ENCODE measurements at regions not wholly inside any gene's neighbourhood (a gene's known extent, or its start where the extent isn't known, plus 50 kb on each side); places are given as distances from the start of the nearest gene placed in this dataset.

DNA sequence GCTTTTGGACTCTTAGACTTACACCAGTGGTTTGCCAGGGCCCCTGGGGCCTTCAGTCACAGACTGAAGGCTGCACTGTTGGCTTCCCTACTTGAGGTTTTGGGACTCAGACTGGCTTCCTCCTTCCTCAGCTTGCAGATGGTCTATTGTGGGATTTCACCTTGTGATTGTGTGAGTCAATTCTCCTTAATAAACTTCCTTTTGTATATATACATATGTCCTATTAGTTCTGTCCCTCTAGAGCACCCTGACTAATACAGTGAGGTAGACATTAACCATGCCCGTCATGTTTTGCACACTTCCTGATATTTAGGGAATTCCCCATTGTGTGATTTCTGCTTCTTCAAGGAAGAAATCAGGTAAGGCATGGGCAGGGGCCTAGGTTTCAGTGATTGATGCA, 147.8 kb upstream of the CA10 start:
- DNase-seq = no peak

GRCh38 chr17:52298881-52299280, 140.4 kb upstream of the CA10 start:
- no peak for DNase-seq

DNA sequence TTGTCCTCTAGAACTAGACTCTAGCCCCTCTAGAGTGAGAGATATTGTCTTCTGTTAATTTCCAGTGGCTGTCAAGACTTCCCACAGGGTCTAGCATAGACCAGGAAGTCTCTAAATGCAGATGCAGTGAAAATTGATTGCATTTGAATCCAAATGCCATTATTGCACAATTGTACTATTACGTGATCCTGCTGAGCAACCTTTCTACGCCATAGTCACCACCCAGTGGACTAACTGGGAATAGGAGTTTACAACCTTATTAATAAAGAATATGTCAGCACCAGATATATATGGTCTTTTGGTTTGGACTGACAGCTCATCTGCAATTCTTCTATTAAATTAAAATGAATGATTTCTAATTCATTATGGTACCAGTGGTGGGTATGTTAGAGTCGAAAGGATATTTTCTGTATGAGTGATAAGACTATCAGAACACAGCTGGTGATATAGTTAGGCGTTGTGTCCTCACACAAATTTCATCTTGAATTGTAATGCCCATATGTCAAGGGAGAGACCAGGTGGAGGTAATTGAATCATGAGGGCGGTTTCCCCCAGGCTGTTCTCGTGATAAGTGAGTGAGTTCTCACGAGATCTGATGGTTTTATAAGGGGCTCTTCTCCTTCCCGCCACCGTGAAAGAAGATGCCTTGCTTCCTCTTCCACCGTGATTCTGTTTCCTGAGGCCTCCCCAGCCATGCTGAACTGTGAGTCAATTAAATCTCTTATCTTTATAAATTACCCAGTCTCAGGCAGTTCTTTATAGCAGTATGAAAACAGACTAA, 138.9 kb upstream of the CA10 start:
- no peak for DNase-seq

DNA sequence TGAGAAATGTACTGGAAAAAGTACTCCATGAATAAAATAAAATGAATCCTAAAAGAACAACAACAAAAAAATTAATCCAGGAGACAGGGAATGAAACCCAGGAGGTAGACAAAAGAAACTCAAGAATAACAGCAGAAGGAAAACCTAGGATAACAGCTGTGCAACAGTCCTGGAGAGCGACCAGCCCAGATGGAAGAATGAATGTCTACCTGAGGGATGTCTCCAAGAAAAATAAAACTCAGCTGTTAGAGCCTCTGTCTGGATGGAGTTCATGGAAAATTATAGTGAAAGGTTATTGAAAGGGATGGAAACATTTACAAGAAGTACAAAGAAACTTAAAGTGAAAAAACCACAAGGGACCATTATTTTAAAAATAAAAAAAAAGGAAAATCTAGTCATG, 135.8 kb upstream of the CA10 start:
- DNase-seq = no peak

GRCh38 chr17:52287611-52288010, 129.1 kb upstream of the CA10 start:
- no peak for DNase-seq

GRCh38 chr17:52283872-52284271, 125.4 kb upstream of the CA10 start:
- no peak for DNase-seq

DNA sequence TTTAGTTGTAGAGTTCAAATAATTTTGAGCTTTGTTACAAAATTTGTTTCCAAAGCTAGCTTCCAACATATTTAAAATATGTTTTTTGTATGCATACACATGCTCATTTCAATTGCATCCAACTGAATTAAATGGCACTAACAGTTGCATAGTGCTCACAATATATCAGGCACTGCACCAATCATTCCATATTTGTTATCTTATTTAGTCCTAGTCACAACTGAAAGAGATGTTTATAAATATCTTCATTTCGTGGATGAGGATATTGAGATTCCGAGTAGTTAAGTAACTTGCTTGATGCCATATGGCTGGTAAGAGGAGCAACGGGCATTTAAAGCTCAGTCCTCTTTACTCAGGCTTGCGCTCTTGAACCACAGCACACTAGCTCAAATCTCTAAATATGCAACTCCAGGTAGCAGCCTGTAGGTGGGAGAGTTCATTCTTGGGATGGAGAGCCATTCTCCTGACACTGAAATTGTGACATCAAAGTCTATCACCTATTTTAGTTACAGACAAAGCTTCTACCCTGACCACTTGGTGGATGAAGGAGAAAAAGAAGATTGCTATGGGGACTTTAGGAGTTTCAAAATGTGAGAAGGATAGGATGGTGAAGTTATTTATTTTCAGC, 118.0 kb upstream of the CA10 start:
- no peak for DNase-seq

GRCh38 chr17:52271781-52272180, 113.3 kb upstream of the CA10 start:
- DNase-seq = no peak

DNA sequence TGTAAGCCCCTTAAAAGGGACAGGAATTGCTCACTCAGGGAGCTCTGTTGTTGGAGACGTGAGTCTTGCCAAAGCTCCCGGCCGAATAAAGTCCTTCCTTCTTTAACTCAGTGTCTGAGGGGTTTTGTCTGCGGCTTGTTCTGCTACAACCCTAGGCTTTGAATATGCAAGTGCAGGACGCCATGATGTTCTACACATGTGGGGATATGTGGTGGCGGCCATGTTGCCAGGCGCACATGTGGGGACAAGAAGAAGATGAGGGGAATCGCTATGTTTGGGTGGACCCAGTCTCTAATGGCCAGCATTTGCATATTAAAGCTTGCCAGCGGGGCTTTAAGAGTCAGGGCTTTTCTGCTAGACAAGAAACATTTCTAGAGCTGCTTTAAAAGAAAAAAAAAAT, 96.8 kb upstream of the CA10 start:
- DNase-seq = no peak

GRCh38 chr17:52244689-52245088, 86.2 kb upstream of the CA10 start:
- no peak for DNase-seq

DNA sequence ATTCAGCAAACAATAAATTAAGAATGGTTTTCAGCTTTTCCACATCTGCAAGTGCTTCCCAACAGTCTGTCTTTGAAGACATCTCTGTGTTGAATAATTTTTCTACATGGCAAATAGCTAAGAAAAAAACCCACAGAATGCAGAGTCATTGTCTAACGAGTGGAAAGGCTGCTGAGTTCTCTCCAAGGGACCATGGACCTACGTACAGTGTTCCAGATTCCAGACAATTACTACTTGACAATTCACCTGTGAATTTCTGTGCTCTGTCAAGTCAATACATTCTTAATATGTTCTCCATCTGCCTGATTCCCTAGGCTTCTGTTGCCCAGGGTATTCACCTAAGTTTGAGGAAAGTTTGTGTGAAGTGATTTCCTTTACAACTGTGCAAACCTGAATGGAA, 83.8 kb upstream of the CA10 start:
- no peak for DNase-seq

- DNase-seq = no peak
Observed at GRCh38 chr17:52237151-52237550, 78.6 kb upstream of the CA10 start.

DNA sequence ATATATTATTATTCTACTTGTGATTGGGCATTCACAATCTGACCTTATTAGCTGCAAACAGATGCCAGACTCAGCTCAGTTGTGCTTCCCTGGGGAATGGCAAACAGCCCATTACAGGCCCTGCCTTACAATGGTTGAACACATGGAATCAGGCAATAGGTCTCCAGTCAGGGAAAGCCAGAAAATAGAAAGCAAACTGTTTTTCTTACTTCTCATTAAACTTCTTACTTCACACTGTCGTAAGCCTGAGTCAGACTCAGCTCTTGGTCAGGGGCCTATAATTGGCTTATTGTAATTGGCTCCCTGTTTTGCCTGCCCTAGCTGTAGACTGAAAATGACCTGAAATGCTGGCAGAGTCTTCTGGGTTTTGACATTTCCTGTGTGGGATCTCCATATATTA, 77.0 kb upstream of the CA10 start:
- DNase-seq = no peak

DNA sequence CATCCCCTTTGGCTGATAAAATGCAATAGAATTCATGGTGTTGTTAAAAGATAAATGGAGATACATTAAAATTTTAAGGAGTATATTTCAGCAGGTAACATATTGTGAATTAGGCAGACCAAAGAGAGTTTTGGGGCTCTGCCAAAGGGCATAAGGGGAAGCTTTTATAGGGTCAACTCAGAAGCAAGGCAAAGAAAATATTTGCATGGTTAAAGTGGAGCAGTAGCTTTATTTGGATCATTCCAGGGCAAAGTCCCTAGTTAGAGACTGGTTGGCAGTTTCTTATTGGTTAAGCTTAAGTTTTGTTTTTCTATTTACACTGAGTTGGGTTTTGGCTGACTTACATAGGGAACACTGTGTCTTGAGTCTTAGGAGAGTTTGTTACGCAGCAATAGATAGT, 75.1 kb upstream of the CA10 start:
- no peak for DNase-seq

DNA sequence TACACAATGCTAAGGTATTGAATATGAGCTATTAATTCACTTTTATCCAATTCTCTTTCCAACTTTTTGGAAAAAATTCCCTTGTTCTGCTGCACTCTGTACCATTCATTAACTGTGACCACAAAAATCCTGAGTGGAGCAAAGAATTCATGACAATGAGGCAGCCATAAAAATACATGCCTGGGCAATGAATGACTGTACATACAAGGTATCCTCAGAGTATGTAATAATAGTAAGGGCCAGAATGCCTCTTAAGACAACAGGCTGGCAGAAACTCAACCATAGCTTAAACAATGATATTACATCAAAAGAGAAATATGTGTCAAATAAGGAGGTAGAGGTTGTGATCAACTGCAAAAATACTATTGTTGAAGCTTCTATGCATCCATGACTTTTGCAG, 74.7 kb upstream of the CA10 start:
- no peak for DNase-seq

DNA sequence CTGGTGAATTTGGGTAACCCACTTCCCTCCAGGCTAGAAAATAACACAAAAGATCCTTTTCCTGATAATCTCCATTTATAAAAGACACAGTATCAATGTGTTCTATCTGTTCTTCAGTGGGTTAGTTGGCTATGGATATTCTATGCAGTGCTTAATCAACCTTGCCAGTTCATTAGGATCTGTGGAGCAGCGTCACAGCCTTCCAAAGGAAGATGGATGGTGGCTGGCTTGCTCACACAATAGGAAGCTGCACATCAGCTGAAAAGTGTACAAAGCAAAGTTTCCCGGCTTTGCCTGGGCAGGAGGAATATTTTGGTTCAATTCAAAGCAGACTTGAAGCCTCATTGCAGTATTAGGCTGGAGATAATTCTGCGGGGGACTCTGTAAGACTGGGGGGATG, 70.3 kb upstream of the CA10 start:
- no peak for DNase-seq

DNA sequence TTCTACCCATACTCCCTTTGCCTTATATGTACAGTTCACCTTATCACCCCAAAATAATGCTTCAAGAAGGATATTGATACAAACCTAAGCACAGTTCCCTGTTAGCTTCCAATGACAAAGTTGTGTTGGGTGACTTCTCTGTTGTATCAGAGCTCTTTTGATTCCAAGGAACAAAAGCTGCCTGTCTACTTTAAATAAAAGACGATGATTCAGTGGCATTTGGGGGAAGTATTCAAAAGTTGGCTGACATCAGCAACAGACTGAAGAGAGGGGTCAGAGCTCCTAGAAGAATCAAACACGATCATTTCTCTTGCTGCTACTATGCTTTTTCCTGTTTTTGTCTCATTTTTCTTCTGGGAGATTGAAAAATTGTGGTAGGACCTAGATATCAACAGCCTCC, 69.4 kb upstream of the CA10 start:
- DNase-seq = no peak

- DNase-seq = no peak
Observed at GRCh38 chr17:52213451-52213850, 54.9 kb upstream of the CA10 start.

- no peak for DNase-seq
Observed at GRCh38 chr17:52212851-52213250, 54.3 kb upstream of the CA10 start.

- DNase-seq = no peak
Observed at GRCh38 chr17:52209507-52209906, 51.0 kb upstream of the CA10 start.

All from RPMI8226 (cell line).